ENCODE measurements at regions not wholly inside any gene's neighbourhood (a gene's known extent, or its start where the extent isn't known, plus 50 kb on each side); places are given as distances from the start of the nearest gene placed in this dataset.

DNA sequence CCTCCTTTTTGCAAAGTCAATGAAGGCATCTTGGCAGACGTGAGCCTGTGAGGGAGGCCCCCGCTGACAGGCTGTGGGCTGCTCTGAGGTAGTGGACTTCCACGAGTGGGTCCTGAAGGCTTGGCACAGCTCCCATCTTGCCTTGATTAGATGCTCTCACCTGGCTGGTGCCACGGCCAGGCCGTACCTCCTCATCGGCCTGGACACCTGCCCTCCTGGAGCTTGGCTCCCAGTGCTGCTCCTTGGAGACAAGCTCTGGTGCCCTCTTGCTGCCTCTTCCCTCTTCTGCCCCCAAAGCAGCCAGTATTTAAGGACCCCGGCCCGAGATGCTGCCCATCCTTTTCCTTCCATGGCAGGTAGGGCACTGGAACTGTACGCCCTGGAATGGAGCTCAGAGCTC is 93.5 kb downstream of the ERMARD start:
- TF ChIP-seq FOS (IDR thresholded peaks at IDR 0.05; ENCODE audit: borderline replicate concordance, insufficient read depth, low read length) = no peak
- TF ChIP-seq, protein P1, sequence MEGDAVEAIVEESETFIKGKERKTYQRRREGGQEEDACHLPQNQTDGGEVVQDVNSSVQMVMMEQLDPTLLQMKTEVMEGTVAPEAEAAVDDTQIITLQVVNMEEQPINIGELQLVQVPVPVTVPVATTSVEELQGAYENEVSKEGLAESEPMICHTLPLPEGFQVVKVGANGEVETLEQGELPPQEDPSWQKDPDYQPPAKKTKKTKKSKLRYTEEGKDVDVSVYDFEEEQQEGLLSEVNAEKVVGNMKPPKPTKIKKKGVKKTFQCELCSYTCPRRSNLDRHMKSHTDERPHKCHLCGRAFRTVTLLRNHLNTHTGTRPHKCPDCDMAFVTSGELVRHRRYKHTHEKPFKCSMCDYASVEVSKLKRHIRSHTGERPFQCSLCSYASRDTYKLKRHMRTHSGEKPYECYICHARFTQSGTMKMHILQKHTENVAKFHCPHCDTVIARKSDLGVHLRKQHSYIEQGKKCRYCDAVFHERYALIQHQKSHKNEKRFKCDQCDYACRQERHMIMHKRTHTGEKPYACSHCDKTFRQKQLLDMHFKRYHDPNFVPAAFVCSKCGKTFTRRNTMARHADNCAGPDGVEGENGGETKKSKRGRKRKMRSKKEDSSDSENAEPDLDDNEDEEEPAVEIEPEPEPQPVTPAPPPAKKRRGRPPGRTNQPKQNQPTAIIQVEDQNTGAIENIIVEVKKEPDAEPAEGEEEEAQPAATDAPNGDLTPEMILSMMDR (IDR thresholded peaks at IDR 0.05; ENCODE audit: extremely low read depth in 1 of 2, insufficient read depth in 1 of 2, low read depth in 1 of 2, low read length in 2 of 2) = no peak
- no peak for TF ChIP-seq POLR2A (IDR thresholded peaks at IDR 0.05; ENCODE audit: low read depth, low read length)
- no peak for TF ChIP-seq JUN (IDR thresholded peaks at IDR 0.05; ENCODE audit: borderline replicate concordance, insufficient read depth, insufficient read length, low read depth)
- TF ChIP-seq EZH2 (IDR thresholded peaks at IDR 0.05; ENCODE audit: borderline replicate concordance, low read depth, low read length, severe bottlenecking) = no peak
- no peak for TF ChIP-seq POLR2AphosphoS5 (IDR thresholded peaks at IDR 0.05; ENCODE audit: insufficient read depth, low read depth, low read length)
- TF ChIP-seq, protein P2, sequence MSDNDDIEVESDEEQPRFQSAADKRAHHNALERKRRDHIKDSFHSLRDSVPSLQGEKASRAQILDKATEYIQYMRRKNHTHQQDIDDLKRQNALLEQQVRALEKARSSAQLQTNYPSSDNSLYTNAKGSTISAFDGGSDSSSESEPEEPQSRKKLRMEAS (IDR thresholded peaks at IDR 0.05; ENCODE audit: insufficient read depth, insufficient read length) = no peak
- no peak for TF ChIP-seq GATA2 (IDR thresholded peaks at IDR 0.05; ENCODE audit: insufficient read depth, insufficient read length, low read depth, low read length)
- no peak for TF ChIP-seq MYC (IDR thresholded peaks at IDR 0.05; ENCODE audit: low read depth, low read length)
